Fibroblast of skin of left biceps (primary cell): ENCODE measurements at regions not wholly inside any gene's neighbourhood (a gene's known extent, or its start where the extent isn't known, plus 50 kb on each side); places are given as distances from the start of the nearest gene placed in this dataset.

Source experiments
- DNase-seq, 2 experiments: peaks; one replicate each; pipeline ENCODE4 v3.0.0-alpha.2; 2013; ENCODE audit warnings: low read depth in 2 of 2

DNA sequence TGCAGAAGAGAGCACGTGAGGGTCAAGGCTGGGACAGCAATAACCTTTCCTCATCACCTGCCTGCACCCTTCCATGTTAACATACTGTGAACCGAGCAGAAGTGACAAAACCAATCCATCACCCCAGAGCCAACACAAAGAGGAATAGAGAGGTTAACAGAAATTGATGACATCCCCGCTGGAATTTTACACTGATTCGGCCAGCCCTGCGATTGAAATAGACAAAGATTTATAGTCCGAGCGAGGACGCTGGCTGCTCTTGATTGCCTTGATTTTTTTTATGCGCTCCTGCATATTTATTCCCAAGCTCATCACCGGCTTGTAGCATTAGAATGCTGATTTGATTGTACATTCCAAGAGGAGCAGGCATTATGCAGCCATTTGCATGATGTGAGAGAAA lies 729.7 kb downstream of the BCL11B start:
- DNase-seq, result no peak

DNA sequence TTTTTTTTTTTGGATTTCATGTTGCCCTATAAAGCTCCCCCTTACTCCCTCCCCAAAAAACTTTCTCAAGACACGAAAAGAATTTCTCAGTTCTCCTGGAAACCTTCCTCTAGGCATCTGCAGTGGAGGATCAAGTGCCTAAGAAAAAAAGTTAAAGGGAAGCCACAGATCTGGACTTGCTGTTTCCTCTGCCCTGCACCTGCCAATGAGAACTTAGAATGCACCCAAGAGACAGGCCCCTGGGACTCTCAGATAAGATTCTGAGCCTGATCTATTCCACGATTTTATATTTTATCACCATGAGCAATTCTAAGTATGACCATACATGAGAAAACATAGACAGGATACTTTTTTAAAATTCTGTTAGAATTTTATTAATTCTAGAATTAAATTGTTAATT lies 728.9 kb downstream of the BCL11B start:
- DNase-seq, result no peak

DNA sequence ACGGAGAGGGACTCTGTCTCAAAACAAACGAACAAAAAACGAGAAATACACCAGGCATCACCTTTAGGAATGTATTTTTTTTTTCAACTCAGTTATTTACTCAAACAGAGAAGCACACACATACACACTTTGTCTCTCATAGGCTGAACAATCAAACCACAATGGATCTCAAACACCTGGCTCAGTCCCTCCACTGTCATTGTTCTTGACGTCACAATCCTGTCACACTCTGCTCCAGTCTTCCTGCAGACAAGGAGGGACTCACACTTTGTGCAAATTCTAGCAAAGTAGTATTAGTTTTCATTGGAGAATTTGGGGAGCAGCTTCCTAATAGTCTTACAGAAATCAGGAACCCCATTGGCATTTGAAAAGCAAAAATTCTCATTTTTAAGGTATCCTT lies 727.8 kb downstream of the BCL11B start:
- DNase-seq, result no peak

DNA sequence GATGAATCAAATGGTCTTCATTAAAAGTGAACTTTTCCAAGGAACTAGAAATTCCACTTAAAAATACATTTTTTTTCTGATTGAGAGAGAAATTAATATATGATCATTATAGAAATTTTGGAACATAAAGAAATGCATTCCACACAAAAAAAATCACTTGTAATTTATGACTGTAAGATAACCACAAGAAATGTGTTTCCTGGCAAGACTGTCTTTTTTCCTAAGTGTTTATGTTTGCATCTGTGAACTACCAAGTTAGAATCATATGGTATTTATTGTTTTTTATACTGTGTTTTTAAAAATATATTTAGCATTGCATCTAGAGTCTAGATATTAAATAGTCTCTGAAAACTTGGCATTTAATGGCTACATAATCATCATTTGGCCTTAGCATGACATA lies 726.8 kb downstream of the BCL11B start:
- no peak for DNase-seq

DNA sequence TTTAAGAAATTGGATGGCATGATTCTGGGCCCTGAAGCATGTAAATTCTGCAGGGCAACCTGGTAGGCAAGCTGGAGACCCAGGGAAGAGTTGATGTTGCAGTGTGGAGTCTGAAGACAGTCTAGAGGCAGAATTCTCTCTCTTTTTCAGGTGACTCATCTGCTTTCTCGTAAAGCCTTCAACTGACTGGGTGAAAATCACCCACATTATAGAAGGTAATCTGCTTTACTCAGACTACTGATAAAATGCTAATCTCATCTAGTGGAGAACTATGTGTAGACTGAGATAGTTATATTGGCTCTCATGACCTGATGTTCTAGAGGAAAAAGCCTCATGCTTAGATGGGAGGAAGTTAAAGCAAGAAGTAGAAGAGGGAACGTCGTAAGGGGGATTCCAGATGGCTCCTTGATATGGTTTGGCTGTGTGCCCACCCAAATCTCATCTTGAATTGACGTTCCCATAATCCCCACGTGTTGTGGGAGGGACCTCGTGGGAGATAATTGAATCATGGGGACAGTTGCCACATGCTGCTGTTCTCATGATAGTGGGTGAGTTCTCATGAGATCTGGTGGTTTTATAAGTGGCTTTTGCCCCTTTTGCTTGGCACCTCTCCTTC lies 723.8 kb downstream of the BCL11B start:
- no peak for DNase-seq

DNA sequence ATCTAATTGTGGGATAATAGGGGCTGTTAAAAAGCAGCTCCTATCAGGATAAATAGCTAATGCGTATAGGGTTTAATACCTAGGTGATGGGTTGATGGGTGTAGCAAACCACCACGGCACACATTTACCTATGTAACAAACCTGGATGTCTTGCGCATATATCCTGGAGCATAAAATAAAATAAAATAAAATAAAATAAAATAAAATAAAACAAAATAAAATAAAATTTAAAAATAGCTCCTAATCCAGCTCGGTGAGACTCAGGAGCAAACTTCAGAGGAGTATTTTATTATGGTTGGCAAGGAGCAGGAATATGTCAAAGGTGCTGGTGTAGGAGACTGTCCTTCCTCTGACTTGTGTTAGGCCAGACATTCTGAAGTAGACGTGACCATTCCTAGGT lies 721.0 kb downstream of the BCL11B start:
- no peak for DNase-seq

DNA sequence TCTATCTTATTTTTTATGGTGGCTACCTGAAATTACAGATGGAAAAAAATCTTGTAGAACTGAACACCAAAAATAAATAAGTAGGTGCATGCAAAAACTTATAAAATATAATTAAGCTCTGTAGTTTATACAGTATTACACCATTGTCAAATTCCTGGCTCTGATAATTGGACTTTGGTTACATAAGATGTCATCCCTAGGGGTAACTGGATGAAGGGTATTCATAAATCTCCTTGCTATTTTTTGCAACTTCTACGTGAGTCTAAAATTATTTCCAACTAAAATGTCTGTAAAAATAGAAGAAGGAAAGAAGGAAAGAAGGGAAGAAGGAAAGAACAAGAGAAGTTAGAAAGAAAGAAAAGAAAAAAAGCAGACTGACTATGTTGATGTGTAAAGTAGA lies 716.6 kb downstream of the BCL11B start:
- no peak for DNase-seq

DNA sequence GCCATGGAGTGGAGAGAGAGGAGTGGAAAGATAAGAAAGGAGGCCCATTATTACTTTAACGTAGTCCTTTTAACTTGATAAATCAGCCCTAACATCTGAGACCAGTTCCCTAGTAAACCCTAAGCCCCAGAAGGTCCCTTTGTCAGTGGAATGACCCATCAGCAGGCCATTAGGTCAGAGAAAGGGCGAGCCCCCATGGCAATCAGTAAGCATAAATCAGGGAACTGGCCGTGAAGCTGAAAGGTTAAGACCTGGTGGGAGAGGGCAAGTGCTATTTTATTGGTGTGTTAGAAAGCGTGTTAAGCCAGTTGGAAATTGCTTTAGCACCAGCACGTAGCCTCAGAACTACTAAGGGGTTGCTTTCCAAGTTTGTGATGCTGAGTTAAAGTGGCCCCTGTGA lies 708.0 kb downstream of the BCL11B start:
- DNase-seq, result no peak

DNA sequence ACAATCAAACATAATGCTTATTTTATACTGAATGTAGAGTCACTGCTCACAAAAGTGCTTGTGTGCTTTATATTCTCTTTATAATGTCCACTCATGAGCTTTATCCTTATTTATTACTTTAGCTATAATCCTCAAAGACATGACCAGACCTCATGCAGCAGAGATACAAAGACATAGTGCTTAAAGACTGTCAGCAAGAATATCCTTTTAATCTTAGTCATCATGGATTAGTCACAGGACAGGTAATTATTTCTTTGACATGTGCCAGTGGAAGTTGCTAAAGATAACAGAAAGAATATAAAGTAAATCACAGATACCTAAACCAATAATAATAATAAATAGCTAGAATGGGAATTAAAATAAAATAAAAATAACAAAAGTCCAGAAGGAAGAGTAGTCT lies 707.5 kb downstream of the BCL11B start:
- DNase-seq, result no peak

DNA sequence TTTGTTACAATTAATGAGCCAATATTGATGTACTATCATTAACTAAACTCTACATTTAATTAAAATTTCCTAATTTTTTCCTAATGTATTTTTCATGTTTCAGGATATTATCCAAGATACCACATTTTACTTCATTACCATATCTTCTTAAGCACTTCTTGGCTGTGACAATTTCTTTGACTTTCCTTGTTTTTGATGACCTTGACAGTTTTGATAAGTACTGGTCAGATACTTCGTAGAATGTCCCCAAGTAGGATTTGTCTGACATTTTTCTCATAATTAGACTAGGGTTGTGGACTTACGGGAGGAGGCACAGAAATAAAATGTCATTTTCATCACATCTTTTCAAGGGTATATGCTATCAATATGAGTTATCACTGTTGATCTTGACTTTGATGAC lies 700.9 kb downstream of the BCL11B start:
- DNase-seq, result no peak

DNA sequence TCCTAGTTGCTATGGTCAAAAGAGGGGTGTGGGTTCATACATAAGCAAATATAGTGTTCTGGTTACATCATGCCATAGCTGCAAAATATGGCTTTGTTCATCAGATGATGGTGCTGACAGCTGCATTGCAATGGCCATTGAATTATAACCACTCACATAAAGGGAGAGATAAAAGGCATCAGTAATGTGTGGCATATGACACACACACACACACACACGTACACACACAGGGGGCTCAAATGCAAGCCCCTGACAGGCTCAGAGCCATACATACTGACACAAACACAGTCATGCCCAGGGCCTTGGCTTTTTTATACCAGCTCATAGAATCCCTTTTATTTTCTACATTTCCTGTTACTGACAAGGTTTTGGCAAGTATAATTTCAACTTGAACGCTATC lies 698.9 kb downstream of the BCL11B start:
- DNase-seq, result peak in 1 of 2 experiments; percentile 4

DNA sequence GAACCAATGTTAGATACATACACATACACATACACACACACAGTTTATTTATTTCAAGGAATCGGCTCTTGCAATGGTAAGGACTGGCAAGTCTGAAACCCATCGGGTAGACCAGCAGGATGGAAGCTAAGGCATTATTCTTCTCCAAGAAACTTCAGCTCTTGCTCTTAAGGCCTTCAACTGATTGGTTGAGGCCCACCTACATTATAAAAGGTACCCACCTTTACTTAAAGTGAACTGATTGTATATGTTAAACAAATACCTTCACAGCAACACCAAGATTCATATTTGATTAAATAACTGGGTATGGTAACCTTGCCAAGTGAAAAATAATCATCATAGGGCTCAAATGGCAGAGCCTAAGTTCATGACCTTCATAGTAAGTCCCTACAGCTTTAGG lies 695.5 kb downstream of the BCL11B start:
- DNase-seq, result no peak

DNA sequence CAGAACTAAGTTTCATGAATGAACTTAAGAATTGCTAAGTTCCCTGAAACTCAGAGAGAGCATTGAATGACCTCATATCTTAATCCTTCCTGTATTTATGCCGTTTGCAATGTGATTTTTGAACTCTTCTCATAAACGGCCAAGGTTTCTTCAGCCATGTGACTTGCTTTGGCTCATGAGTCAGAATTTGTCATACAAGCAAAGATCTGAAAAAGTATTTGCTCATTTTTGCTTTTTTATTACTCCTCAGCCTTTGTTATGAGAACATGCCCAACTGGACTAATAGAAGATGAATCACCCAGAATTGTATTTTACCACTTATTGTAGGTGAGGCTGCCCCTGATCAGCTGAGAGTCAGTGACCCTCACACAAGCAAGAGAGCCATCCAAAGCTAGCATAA lies 693.8 kb downstream of the BCL11B start:
- DNase-seq, result peak; percentile 2 to 6

DNA sequence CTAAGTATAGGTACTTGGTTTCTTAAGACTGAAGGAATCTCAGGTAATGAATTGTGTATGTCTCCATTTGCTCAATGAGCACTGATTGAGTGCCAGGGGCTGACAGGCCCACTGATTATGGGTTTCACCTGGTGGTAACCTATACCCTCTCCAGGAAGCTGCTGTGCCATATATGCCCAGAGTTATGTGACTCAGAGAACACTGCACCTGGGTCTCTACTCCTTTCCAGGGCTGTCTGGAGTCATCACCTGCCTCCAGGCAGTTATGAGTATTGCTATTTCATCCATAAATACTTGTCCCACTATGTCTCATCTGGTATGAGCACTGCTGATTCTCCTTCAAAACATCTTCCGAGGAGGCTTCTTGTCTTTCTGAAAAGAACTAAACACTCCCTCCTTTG lies 692.9 kb downstream of the BCL11B start:
- no peak for DNase-seq

DNA sequence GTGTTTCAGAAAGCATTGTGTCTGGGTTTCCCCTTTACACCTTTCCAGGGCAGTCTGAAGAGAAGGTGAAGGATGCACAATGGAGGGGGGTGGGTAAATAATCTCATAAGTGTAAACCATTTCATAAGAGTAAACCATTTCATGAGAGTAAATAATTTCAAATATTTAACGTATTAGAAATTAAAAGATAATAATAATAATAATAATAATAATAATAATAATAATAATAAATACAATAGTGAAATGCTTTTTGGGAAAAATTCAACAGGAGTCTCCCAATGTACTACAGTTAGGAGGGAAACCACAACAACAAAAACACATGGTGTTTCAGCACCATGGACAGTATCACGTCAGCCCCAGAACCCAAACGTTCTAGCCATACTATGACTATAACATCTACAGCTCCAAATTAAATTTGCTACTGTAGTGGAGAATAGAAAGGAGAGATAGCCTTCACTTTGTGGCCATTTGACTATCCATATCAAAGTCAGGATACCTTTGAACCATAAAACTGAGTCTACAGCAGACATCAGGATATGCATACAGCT lies 691.8 kb downstream of the BCL11B start:
- peak; percentile 1 to 3 for DNase-seq

DNA sequence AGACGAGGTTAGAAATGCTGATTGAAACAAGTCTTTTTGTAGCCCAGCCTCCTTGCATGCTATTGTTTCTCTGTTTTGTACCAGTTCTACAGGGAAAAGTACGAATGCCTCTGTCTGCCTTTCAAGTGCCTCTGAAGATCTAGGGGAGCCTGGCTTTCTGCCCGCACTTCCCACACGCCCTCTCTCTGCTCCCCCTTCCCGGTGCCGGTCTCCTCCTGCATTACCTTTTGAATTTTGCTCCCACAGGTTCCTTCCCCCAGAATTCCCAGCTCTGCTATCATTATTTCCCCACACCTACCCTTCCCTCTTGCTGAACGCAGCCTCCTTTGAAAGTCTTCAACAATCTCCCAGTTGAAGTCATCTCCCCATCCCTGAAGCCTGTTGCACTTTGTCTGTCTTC lies 689.7 kb downstream of the BCL11B start:
- DNase-seq, result no peak

DNA sequence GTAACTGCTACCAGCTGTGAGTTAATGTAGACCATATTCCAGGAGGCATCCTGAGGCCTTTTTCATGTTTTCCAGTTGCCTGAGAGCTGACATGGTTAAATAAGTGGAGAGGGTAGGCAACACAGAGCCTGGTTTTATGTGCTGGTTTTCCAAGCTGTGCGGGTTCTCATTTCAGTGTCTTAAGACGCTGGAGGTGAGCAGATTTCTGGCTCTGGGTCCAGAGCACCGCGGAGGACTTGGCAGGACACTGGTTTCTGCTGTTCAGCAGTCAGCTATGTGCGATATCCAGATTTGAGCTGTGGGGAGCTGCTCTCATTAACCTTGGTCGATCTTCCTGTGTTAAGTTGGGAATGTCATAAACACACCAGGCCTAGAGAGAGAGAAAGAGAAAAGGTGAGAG lies 680.8 kb downstream of the BCL11B start:
- no peak for DNase-seq

DNA sequence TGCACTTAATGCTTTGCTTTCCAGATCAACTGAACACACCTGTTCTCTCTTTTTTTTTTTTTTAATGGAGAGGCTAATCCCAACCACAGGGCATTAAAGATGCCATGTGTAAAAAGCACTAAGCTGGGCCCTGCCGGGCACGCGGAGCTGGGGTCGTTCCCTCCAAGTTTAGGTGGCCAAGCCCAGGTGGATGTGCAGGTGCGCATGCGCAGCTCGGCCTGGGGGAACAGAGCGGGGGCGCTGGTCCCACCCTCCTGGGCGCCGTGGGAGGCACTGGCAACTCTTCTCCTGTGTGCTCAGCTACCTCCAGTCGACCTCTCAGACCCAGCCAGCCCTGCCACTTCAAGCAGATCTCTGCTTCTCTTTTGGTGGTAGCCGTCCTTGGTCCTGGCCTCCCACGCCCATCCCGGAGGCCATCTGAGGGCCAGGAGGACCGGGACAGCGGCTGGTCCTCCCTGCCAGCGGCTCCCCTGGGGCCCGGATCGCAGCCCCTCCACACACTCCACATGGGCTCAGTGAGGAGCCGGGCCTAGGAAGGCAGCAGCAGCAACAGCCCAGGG lies 679.3 kb downstream of the BCL11B start:
- no peak for DNase-seq

DNA sequence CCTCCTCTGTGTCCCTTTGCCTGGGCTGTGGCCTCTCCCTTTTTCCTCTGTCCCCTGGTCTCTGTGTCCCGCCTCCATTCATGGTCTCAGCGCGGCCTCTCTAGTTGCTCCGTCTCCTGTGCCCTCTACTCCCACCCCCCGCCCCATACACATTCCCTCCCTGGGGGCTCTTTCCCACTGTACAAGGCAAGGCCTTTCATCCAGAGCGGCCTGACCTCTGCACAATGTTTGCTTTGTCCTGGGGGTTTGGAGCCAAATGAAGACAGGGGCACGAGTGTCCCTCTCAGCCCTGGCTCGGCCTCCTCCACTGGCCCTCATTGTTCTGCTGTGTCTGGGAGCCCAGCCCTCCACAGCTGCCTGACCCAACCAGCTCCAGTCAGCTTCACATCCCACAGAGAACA lies 678.6 kb downstream of the BCL11B start:
- DNase-seq, result no peak

DNA sequence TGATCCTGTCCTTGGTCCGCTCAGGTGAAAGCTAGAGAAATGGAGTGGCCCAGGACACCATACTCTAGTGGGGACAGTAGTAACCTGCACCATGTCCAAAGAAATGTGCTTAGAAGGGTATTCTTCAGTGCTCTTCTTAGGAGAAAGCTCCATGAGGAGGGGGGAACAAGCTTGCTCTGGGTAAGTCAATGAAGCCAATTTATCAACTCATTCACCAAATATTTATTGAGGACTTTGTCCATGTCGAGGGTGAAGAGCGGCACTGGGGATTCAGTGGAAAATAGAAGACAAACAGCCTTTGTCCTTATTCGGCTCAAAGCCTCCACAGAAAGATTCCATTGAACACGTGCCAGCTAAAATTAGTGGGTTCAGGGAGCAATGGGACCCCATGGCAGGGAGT lies 677.8 kb downstream of the BCL11B start:
- DNase-seq, result no peak

DNA sequence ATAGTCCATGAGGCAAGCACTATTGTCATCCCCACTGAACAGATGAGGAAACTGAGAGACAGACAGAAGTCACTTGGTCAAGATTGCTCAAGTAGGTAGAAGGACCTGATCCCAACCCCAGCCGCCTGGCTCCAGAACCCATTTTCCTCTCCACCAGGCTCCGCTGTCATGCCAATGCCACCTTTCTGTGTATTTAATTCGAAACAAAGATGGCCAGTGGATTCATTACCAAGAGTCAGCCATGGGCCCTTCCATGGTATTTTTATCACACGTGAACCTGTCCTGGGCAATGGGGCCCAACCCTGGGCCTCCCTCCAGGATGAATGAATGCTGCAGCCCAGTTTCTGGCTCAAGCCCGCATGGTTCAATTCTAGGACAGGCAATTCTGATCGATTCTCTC lies 673.4 kb downstream of the BCL11B start:
- DNase-seq, result no peak

DNA sequence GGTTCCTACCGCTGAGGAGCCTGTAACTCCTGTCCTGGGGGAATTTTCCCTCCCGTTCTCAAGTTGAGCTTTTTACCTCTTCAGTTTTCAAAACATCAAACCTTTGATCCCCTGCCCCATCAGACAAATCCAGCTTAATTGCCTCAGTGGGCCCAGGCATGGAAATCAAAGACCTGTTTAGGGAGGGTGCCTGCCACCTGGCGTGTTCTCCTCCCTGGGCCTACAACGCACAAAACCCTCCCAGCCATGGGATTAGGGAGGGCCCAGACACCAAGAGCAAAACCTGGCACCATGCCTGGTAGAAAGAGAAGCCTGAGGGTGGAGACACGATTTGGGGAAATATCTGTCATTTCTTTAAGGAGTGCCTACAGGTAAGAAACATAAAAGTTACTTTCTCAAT lies 672.9 kb downstream of the BCL11B start:
- DNase-seq, result no peak

DNA sequence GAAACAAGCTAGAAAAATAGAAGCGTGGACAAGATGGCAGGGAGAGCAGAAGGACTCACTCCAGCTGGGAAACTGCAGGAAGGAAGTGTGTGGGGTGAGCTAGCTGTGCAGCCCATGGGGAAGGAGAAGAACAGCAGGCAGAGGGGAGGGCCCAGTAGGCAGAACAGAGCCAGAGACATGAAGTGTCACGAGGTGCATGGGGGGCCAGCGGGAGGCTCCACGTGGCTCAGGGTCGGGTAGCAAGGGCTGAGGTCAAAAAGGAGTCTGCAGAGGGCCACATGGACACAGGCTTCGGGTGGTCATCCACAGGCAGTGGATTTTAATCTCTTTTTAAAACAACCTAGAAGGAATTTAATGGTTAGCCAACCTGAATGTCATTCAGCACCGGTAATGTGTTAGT lies 669.0 kb downstream of the BCL11B start:
- no peak for DNase-seq

DNA sequence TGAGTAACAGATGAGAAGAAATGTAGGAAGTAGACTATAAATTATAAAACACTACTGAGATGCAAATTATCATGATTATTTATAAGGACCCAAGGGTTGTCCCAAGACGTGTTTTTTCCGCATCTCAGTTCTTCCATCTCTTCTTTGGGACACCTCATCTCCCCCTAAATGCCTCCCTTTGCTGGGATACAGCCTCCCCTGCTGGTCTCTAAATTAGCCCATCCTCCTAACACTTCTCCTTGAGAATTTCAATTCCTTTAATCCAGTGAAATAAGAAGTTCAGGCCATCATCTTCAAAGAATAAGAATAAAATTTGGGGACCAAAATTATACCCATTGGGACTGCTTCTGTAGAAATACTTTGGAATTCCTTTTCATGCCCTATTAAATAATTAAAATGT lies 667.0 kb downstream of the BCL11B start:
- DNase-seq, result no peak
